SIG-M5 treated with dmso at 0.1 percent for 504 hours (cell line): ENCODE measurements at regions not wholly inside any gene's neighbourhood (a gene's known extent, or its start where the extent isn't known, plus 50 kb on each side); places are given as distances from the start of the nearest gene placed in this dataset.

ENCODE experiments used
- DNase-seq: peaks from one replicate; lab custom pipeline; 2025; ENCODE audit not compliant: unreplicated experiment; lab: John Stamatoyannopoulos, UW

DNA sequence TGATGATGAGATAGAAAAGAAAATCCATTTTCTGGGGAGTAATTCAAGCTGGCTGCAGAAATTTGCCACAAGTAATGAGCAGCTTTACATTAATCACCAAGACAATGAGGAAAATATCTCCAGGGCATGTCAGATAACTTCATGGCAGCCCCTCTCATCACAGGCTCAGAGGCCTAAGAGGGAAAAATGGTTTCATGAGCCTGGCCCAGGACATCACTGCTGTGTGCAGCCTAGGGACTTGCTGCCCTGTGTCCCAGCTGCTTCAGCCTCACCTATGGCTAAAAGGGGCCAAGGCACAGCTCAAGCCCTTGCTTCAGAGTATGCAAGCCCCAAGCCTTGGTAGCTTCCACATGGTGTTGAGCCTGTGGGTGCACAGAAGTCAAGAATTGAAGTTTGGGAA lies 161.7 kb downstream of the OPA1 start:
- DNase-seq, result no peak

- no peak for DNase-seq
These were observed 163.5 kb downstream of the OPA1 start for GRCh38 chr3:193756536-193756935.

DNA sequence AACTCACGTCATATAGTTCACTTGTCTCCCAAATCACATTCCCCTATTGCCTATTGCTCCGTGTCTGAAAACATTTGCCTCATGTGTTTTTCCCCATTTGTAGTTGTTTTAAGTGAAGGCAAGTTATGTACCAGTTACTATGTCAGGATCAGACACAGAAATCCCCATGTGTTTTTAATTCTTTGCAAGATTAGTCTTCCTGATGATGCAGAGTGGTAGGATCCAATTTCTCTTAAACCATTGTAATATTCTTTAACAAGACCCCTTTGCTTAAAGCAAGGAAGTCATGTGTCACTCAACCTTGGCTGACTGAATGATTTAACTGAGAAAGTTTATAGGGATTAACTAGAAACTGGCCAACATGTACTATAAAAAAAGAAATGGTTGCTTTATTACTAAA lies 164.4 kb downstream of the OPA1 start:
- no peak for DNase-seq

DNA sequence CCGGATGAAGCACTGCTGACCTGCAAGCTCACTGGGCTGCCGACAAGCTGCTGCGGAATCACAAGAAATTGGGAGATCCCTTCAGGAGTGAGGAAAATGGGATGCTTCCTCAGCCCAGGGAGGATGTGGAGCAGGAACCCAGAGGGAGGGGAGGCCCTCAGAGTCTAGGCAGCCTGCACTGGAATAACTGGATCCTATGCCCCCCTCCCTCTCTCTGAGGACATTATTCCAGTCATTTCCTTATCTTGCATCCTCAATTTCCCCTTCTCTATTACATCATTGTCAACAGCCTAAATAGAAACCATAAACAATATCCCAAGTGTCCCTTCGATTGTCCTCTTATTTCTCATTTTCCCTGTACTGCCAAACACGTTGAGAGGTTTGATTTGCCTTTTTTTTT lies 169.0 kb downstream of the OPA1 start:
- no peak for DNase-seq

- DNase-seq, result no peak
These were observed 169.6 kb downstream of the OPA1 start for GRCh38 chr3:193762657-193763056.

DNA sequence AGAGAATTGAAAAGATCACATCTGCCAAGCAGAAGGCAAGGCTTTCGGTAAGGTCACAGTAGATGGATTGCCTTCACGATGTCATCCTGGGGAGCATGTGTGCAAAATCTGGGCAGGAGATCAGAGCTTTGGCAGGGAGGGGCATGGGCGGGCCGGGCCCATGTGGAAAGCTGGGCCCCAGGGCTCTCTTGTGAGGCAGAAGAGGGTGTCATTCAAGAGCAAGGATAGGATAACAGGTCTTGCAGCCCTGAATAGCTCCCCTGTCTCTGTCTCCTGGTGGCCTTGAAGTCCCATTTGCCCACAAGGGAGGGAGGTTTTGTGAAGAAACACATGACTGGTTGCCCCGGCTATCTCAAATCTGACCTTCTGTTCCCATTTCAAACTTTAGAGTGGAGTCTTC lies 172.0 kb downstream of the OPA1 start:
- DNase-seq, result no peak

GRCh38 chr3:193767353-193768069 lies 174.5 kb downstream of the OPA1 start:
- no peak for DNase-seq

DNA sequence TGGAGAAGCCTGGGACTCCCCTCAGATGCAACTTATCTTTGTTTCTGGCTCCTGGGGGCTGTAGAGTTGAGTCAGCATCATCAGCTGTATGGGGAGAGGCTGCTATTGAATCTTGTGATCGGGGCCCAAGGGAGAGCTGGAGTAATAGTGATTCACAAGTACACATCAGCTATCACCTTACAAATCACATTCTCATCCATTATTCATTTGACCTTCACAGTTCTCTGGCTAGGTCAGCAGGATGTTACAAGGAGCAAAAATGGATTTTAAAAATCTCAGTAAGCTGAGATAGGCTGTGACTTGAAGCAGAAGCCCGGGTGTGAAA lies 175.0 kb downstream of the OPA1 start:
- no peak for DNase-seq

- DNase-seq, result no peak
These were observed 176.4 kb downstream of the OPA1 start for GRCh38 chr3:193769437-193769836.

DNA sequence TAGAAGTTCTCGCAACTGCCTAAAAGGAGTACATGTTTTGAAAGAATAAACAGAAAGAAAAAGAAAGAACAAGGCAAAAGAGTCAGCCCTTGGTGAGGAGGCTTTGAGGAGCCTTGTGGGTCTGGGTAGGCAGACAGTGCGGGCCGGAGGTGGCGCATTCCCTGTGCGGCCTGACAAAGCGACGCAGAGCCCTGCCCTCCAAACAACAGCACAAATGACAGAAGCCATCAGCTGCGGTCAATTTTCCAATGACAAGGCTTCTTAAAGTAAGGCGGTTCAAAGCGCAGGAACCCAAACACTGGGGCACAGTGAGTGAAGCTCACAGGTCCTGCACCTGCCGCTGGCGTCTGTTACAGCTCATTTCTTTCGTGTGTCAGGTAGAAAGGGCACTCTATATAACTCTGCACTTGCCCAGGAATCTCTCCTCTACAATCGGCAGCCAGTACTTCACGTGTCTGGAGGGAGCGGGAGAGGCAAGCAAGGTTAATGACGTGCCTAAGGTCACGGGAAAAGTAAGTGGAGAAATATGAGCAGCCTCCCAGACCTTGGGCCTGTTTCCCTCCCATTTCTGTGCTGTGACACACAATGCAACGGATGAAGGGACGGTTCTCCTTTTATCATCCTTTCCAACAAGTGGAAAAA lies 178.1 kb downstream of the OPA1 start:
- DNase-seq, result no peak

GRCh38 chr3:193771653-193772421 lies 178.8 kb downstream of the OPA1 start:
- DNase-seq, result no peak

GRCh38 chr3:193772422-193772763 lies 179.4 kb downstream of the OPA1 start:
- no peak for DNase-seq

GRCh38 chr3:193773266-193774220 lies 180.5 kb downstream of the OPA1 start:
- no peak for DNase-seq

GRCh38 chr3:193774272-193774915 lies 181.4 kb downstream of the OPA1 start:
- no peak for DNase-seq

DNA sequence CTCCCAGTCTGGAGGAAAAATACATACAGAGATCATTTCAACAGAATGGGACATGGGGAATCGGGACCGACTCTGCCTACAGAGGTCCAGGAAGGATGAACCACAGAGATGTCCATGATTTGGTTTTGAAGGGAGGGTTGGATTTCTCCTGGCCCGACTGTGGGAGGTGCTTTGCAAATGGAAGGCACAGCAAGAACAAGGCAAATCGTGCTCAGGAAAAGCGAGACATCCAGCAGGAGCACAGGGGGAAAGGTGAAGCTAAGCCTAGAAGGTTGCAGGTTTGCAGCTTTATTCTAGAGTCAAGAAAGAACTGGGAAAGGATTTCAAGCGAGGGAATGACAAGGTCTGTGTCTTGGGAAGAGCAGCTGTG lies 181.9 kb downstream of the OPA1 start:
- no peak for DNase-seq

- no peak for DNase-seq
These were observed 182.5 kb downstream of the OPA1 start for GRCh38 chr3:193775421-193776077.

DNA sequence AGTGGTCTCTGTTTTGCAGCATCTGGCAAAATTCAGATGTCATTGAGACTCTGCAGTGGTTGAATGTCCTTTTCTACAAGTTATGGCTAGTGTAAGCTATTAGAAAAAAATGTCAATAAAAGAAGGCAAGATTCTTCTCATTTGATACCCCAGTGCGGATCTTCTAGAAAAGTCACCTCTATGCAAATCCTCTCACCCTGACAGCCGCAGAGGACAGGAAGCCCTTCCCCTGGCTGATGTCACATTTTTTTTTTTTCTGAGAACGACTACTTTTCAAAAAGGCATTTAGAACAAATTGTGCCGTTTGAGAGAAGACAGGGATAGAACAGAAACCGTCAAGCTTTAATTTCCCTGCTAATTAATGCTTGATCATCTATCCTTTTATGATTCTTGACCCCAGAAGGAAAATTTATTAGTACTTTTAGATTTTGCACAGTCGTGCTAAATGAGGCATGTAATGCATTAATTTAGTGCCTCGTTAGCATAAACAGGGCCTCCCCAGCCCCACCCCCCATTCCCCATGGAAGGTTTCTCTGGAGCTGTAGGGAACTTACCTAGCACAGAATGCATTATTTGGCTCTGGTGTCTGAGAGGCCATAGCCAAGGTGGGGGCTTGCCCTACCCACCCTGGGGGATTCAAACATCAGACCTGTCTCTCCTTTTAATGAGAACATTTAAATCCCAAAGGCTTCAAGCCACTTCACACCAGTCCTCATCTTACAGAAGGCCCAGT lies 183.8 kb downstream of the OPA1 start:
- DNase-seq, result no peak

GRCh38 chr3:193777524-193777923 lies 184.5 kb downstream of the OPA1 start:
- DNase-seq, result no peak

GRCh38 chr3:193778676-193779075 lies 185.7 kb downstream of the OPA1 start:
- DNase-seq, result no peak

- no peak for DNase-seq
These were observed 186.9 kb downstream of the OPA1 start for GRCh38 chr3:193779933-193780332.
